Right lobe of liver (tissue), 6 donors: ENCODE measurements at regions not wholly inside any gene's neighbourhood (a gene's known extent, or its start where the extent isn't known, plus 50 kb on each side); places are given as distances from the start of the nearest gene placed in this dataset.

Experiments
- ATAC-seq, 4 donors: fragments of 200-7000 bp; cut with Tn5 transposase; one replicate each; pipeline ENCODE4 v1.9.1; 2020; ENCODE audit warnings: mild to moderate bottlenecking in 4 of 4, moderate library complexity in 4 of 4
- DNase-seq, 3 donors: peaks; one replicate each; pipeline ENCODE4 v3.0.0-alpha.2; 2020
- H3K27ac ChIP-seq, 3 donors: fragments of 200-600 bp; one replicate each; pipeline ENCODE4 v1.8.0; 2022
- H3K27me3 ChIP-seq, 2 donors: fragments of 200-600 bp; one replicate each; pipeline ENCODE4 v1.8.0; 2022
- H3K36me3 ChIP-seq, 4 donors: fragments of 200-600 bp; sonication (generic) in 1 of 4; one replicate each; pipeline versions ENCODE4 v1.5.1 to v1.8.0; 2017 to 2022; ENCODE audit warnings: control low read depth in 1 of 4
- H3K4me1 ChIP-seq, 4 donors: fragments of 200-600 bp; sonication (generic) in 1 of 4; one replicate each; pipeline versions ENCODE4 v1.5.1 to v1.8.0; 2017 to 2022; ENCODE audit warnings: control low read depth in 1 of 4
- H3K4me3 ChIP-seq, 3 donors: fragments of 200-600 bp; one replicate each; pipeline ENCODE4 v1.8.0; 2022
- H3K9me3 ChIP-seq, 4 donors: fragments of 200-600 bp; sonication (generic) in 1 of 4; one replicate each; pipeline versions ENCODE4 v1.5.1 to v1.8.0; 2017 to 2022; ENCODE audit warnings: control low read depth in 1 of 4
- CTCF ChIP-seq, 4 donors: fragments of 200-600 bp in 3 of 4; fragments of 450-650 bp in 1 of 4; IDR thresholded peaks; one replicate each; pipeline versions ENCODE4 v1.5.1 to v1.8.0; 2016 to 2022; ENCODE audit warnings: antibody characterized with exemption in 4 of 4, mild to moderate bottlenecking in 2 of 4
- POLR2A ChIP-seq: fragments of 450-650 bp; IDR thresholded peaks from one replicate; pipeline ENCODE4 v1.6.1; 2017; ENCODE audit warnings: antibody characterized with exemption, mild to moderate bottlenecking
- WGBS: methylation state at CpG from one replicate; pipeline ENCODE4 v1.1.6; 2018; ENCODE audit warnings: low coverage, low lambda C conversion rate; ENCODE audit not compliant: insufficient coverage; ENCODE audit errors: missing lambda C conversion rate; 5-methylcytosine and 5-hydroxymethylcytosine counted together
- intact Hi-C, 2 donors: fragments of 100-400 bp; cut with DNase I; formaldehyde crosslinking; loops; one replicate each; pipeline versions ENCODE4 v1.11.2 to v1.14.1; 2022
- donor health status: DM: no; HTN: yes; CAD: no.
- donor health status: DM: no; HTN: no; CAD: no.
- donor health status: DM: no; HTN: no; CAD: no.
- donor health status: DM: no; HTN: yes; CAD: no.
- donor health status: DM: no; HTN: yes; CAD: no.

DNA sequence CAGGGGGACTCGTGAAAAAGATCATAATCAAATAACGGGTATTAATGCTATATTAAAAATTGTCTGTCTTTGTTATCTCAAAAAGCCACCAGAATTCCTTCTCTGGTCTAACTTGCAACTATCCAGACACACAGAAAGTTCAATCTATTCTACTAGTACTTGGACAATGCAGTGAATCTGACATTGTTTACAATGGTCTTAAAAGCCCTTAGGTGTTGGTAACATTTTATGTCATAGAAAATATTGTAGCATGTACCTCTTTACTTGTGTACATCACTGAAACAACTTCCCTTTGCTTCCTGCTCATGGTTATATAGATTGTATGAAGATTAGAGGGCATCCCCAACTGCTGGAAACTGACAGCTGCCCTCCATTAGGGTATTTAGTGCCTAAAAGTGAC is 71.1 kb upstream of the PPP3CA start:
- 26% methylated on average over 2 of the region's 2 CpGs for WGBS
- Histone ChIP-seq H3K4me1 (no peaks in the 10 kb centered on the region), H3K4me3 (no peak overlapping the region), H3K9me3 (peaks cover 0 to 2% (median 0%) of the 10 kb centered on the region in 4 donors), H3K27ac (no peak overlapping the region), H3K27me3 (no peaks in the 10 kb centered on the region), H3K36me3 (no peaks in the 10 kb centered on the region)
- DNase-seq (no peak), ATAC-seq (no peak)
- TF ChIP-seq CTCF (IDR thresholded peaks at IDR 0.05) (no peak), POLR2A (no peak)
- intact Hi-C loops, result no loop called here

DNA sequence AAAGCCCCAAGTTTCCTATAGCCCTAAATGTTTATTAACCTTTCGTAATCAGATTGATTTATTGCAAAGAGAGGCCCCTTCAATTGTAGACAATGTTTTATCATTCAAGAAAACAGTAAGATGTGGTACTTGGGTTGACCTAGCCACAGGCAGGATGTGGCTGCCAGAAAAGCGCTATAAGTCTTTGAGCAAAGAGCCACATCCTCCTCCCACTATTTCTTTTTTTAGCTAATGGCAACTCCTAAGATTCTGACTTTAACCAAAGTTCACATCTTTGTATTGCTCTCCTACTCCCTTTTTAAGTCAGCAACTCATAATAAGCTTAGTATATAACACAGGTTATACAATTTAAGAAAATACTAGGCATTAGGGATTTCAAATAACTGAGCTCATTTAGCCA is 70.7 kb upstream of the PPP3CA start:
- TF ChIP-seq POLR2A (no peak), CTCF (IDR thresholded peaks at IDR 0.05) (no peak)
- H3K4me3 ChIP-seq, result no peak overlapping the region
- no peak overlapping the region for H3K27ac ChIP-seq
- no peaks in the 10 kb centered on the region for H3K36me3 ChIP-seq
- DNase-seq (no peak), ATAC-seq (peak in 2 of 4 donors; percentile 28 to 33)
- intact Hi-C loops, result no loop called here
- H3K4me1 ChIP-seq, result no peaks in the 10 kb centered on the region
- H3K27me3 ChIP-seq, result no peaks in the 10 kb centered on the region
- 40% methylated on average over 2 of the region's 2 CpGs for WGBS
- no peaks in the 10 kb centered on the region for H3K9me3 ChIP-seq

DNA sequence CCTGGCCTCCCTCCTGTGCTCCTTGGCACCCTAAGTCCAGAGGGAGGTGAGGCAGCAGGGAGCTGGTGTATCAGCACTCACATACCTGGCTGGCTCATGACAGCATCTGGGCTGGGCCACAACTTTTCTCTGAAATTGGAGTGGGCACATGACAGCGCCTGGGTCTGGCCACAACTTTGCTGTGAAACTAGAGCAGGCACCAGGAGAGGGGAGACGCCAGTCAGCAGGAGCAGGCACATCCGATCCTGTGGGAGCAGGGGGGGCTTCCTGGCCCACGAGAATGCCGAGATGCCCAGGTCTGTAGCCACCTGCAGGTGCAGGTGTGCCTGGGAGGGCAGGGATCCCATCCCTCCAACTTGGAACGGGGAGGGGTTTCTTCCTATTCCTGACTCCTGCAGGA is 69.7 kb upstream of the PPP3CA start:
- no peaks in the 10 kb centered on the region for H3K36me3 ChIP-seq
- intact Hi-C loops, result no loop called here
- no peaks in the 10 kb centered on the region for H3K4me1 ChIP-seq
- WGBS, result 50% methylated on average over 1 of the region's 6 CpGs
- TF ChIP-seq CTCF (IDR thresholded peaks at IDR 0.05), result no peak
- TF ChIP-seq POLR2A, result no peak
- H3K9me3 ChIP-seq, result no peaks in the 10 kb centered on the region
- ATAC-seq (no peak), DNase-seq (no peak)
- H3K27ac ChIP-seq, result no peak overlapping the region
- no peak overlapping the region for H3K4me3 ChIP-seq
- no peaks in the 10 kb centered on the region for H3K27me3 ChIP-seq

- intact Hi-C loops, result no loop called here
- ATAC-seq, result no peak
- H3K4me3 ChIP-seq, result no peak overlapping the region
- no peak for DNase-seq
- no peaks in the 10 kb centered on the region for H3K36me3 ChIP-seq
- H3K27ac ChIP-seq, result no peak overlapping the region
- no peaks in the 10 kb centered on the region for H3K4me1 ChIP-seq
- TF ChIP-seq CTCF (IDR thresholded peaks at IDR 0.05) (no peak), POLR2A (no peak)
- no peaks in the 10 kb centered on the region for H3K9me3 ChIP-seq
- no peaks in the 10 kb centered on the region for H3K27me3 ChIP-seq
- 79% methylated on average over 2 of the region's 6 CpGs for WGBS
Measured at GRCh38 chr4:101415962-101416361, 68.6 kb upstream of the PPP3CA start.

- H3K27me3 ChIP-seq, result no peaks in the 10 kb centered on the region
- no peak overlapping the region for H3K27ac ChIP-seq
- TF ChIP-seq CTCF (IDR thresholded peaks at IDR 0.05) (no peak), POLR2A (no peak)
- DNase-seq (no peak), ATAC-seq (no peak)
- H3K4me3 ChIP-seq, result no peak overlapping the region
- H3K9me3 ChIP-seq, result no peaks in the 10 kb centered on the region
- H3K4me1 ChIP-seq, result no peaks in the 10 kb centered on the region
- 64% methylated on average over 1 of the region's 1 CpG for WGBS
- intact Hi-C loops, result no loop called here
- no peaks in the 10 kb centered on the region for H3K36me3 ChIP-seq
Measured at GRCh38 chr4:101414496-101414895, 67.2 kb upstream of the PPP3CA start.
